GM12878 (cell line): ENCODE measurements at regions not wholly inside any gene's neighbourhood (a gene's known extent, or its start where the extent isn't known, plus 50 kb on each side); places are given as distances from the start of the nearest gene placed in this dataset.

ENCODE experiments used
- EZH2 ChIP-seq: IDR thresholded peaks from 2 replicates; pipeline ENCODE4 v1.6.1; 2012; ENCODE audit warnings: low read depth, mild to moderate bottlenecking, control low read depth, inconsistent platforms, low read length, borderline replicate concordance; ENCODE audit not compliant: control insufficient read depth
- FOXK2 ChIP-seq: fragments of 450-650 bp; IDR thresholded peaks from 2 replicates; pipeline ENCODE4 v1.6.1; 2017; ENCODE audit warnings: mild to moderate bottlenecking, moderate library complexity
- HCFC1 ChIP-seq: fragments of 150-350 bp; IDR thresholded peaks from 2 replicates; pipeline ENCODE4 v1.6.1; 2014; ENCODE audit warnings: low read length
- JUND ChIP-seq: IDR thresholded peaks from 2 replicates; pipeline ENCODE4 v1.6.1; 2012; ENCODE audit warnings: low read depth, mild to moderate bottlenecking, low read length, improper control_type of control experiment, moderate library complexity
- NBN ChIP-seq: fragments of 450-650 bp; IDR thresholded peaks from 2 replicates; pipeline ENCODE4 v1.6.1; 2016
- POLR2A ChIP-seq: IDR thresholded peaks from 2 replicates; pipeline ENCODE4 v1.6.1; 2011; ENCODE audit warnings: low read depth, mild to moderate bottlenecking, low read length
- POLR2AphosphoS5 ChIP-seq: IDR thresholded peaks from 2 replicates; pipeline ENCODE4 v1.6.1; 2011; ENCODE audit warnings: mild to moderate bottlenecking, low read length, inconsistent platforms
- RAD21 ChIP-seq: IDR thresholded peaks from 2 replicates; pipeline ENCODE4 v1.6.1; 2011; ENCODE audit warnings: mild to moderate bottlenecking, low read depth, low read length, moderate library complexity; ENCODE audit not compliant: insufficient read depth
- RBBP5 ChIP-seq: fragments of 200-600 bp; sonication (generic); conservative IDR thresholded peaks from 2 replicates; pipeline ENCODE4 v1.6.1; 2016
- SP1 ChIP-seq: IDR thresholded peaks from one replicate; pipeline ENCODE4 v1.6.1; 2011; ENCODE audit warnings: low read depth, low read length
- TF ChIP-seq, protein P1 (sequence below): IDR thresholded peaks from 2 replicates; pipeline ENCODE4 v1.6.1; 2011; ENCODE audit warnings: borderline replicate concordance, low read depth, mild to moderate bottlenecking, moderate library complexity, low read length; ENCODE audit not compliant: insufficient read depth, poor library complexity, severe bottlenecking
- TF ChIP-seq, protein P2 (sequence below), 3 experiments: IDR thresholded peaks in 2 of 3; conservative IDR thresholded peaks in 1 of 3; 2 replicates each; pipeline ENCODE4 v1.5.1; 2011; ENCODE audit warnings: low read depth in 3 of 3, low read length in 3 of 3, mild to moderate bottlenecking in 3 of 3, control low read depth in 2 of 3, moderate library complexity in 2 of 3, inconsistent platforms in 1 of 3, mixed read lengths in 1 of 3; ENCODE audit not compliant: control insufficient read depth in 2 of 3, insufficient read depth in 1 of 3; ENCODE audit errors: extremely low read depth in 1 of 3
- TF ChIP-seq, protein P3 (sequence below): fragments of 450-650 bp; IDR thresholded peaks from 2 replicates; pipeline ENCODE4 v1.6.1; 2018; ENCODE audit warnings: mild to moderate bottlenecking, low read depth, moderate library complexity; ENCODE audit not compliant: partially characterized antibody
- TF ChIP-seq, protein P4 (sequence below): fragments of 450-650 bp; IDR thresholded peaks from 2 replicates; pipeline ENCODE4 v1.6.1; 2017; ENCODE audit warnings: mild to moderate bottlenecking

DNA sequence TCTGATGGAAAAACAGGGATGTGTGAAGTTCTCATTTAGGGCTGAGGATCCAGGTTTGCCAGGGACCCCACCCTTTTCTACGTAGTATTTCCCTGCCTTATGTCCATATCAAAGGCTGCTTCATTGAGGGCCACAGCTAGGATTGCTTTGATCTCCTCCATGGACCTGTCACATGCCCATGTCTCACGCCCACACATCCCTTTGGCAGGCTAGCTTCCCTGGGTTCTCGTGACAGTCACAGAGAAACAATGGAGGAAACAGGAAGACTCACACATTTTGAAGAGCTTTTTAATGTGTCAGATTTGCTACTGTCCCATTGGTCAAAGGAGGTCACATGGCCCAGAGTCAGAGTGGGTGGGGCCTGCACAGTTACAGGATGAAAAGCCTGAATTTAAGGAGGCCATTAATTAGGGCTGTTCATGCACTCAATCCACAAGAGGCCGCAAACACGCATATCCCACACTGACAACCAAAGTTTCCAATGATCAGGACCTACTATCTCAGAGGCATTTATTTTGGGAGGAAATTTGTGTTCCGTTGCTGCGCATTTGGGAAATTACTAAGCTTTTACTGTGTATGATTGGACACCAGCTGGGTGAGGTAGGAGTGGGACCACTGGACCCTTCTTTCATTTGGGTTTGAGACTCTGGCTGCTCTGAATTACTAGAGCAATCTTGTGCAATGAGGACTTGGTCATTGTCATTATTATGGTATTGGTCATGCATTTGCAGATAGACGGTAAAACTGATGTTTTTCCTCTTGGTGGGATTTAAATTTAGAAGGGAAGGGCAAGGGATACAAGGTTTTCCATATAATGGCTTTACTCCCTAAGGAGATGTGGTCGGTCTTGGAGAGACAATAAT, 266.2 kb downstream of the KTN1 start:
- TF ChIP-seq, protein P1, sequence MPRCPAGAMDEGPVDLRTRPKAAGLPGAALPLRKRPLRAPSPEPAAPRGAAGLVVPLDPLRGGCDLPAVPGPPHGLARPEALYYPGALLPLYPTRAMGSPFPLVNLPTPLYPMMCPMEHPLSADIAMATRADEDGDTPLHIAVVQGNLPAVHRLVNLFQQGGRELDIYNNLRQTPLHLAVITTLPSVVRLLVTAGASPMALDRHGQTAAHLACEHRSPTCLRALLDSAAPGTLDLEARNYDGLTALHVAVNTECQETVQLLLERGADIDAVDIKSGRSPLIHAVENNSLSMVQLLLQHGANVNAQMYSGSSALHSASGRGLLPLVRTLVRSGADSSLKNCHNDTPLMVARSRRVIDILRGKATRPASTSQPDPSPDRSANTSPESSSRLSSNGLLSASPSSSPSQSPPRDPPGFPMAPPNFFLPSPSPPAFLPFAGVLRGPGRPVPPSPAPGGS: no peak
- TF ChIP-seq EZH2: no peak
- TF ChIP-seq RAD21: no peak
- TF ChIP-seq HCFC1: no peak
- TF ChIP-seq, protein P2, sequence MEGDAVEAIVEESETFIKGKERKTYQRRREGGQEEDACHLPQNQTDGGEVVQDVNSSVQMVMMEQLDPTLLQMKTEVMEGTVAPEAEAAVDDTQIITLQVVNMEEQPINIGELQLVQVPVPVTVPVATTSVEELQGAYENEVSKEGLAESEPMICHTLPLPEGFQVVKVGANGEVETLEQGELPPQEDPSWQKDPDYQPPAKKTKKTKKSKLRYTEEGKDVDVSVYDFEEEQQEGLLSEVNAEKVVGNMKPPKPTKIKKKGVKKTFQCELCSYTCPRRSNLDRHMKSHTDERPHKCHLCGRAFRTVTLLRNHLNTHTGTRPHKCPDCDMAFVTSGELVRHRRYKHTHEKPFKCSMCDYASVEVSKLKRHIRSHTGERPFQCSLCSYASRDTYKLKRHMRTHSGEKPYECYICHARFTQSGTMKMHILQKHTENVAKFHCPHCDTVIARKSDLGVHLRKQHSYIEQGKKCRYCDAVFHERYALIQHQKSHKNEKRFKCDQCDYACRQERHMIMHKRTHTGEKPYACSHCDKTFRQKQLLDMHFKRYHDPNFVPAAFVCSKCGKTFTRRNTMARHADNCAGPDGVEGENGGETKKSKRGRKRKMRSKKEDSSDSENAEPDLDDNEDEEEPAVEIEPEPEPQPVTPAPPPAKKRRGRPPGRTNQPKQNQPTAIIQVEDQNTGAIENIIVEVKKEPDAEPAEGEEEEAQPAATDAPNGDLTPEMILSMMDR (IDR thresholded peaks at IDR 0.05 in 2 of 3, conservative IDR thresholded peaks at IDR 0.05 in 1 of 3; ENCODE audit: control insufficient read depth in 2 of 3, extremely low read depth in 1 of 3, insufficient read depth in 1 of 3, low read depth in 3 of 3, low read length in 3 of 3): no peak
- no peak for TF ChIP-seq POLR2AphosphoS5
- TF ChIP-seq, protein P3, sequence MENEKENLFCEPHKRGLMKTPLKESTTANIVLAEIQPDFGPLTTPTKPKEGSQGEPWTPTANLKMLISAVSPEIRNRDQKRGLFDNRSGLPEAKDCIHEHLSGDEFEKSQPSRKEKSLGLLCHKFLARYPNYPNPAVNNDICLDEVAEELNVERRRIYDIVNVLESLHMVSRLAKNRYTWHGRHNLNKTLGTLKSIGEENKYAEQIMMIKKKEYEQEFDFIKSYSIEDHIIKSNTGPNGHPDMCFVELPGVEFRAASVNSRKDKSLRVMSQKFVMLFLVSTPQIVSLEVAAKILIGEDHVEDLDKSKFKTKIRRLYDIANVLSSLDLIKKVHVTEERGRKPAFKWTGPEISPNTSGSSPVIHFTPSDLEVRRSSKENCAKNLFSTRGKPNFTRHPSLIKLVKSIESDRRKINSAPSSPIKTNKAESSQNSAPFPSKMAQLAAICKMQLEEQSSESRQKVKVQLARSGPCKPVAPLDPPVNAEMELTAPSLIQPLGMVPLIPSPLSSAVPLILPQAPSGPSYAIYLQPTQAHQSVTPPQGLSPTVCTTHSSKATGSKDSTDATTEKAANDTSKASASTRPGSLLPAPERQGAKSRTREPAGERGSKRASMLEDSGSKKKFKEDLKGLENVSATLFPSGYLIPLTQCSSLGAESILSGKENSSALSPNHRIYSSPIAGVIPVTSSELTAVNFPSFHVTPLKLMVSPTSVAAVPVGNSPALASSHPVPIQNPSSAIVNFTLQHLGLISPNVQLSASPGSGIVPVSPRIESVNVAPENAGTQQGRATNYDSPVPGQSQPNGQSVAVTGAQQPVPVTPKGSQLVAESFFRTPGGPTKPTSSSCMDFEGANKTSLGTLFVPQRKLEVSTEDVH: no peak
- no peak for TF ChIP-seq POLR2A
- TF ChIP-seq SP1: no peak
- no peak for TF ChIP-seq JUND
- no peak for TF ChIP-seq NBN
- no peak for TF ChIP-seq FOXK2
- TF ChIP-seq RBBP5: no peak
- TF ChIP-seq, protein P4, sequence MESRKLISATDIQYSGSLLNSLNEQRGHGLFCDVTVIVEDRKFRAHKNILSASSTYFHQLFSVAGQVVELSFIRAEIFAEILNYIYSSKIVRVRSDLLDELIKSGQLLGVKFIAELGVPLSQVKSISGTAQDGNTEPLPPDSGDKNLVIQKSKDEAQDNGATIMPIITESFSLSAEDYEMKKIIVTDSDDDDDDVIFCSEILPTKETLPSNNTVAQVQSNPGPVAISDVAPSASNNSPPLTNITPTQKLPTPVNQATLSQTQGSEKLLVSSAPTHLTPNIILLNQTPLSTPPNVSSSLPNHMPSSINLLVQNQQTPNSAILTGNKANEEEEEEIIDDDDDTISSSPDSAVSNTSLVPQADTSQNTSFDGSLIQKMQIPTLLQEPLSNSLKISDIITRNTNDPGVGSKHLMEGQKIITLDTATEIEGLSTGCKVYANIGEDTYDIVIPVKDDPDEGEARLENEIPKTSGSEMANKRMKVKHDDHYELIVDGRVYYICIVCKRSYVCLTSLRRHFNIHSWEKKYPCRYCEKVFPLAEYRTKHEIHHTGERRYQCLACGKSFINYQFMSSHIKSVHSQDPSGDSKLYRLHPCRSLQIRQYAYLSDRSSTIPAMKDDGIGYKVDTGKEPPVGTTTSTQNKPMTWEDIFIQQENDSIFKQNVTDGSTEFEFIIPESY: no peak
